NCI-H2107 treated with DMSO at 0.1 percent for 48 hours (cell line): ENCODE measurements at regions not wholly inside any gene's neighbourhood (a gene's known extent, or its start where the extent isn't known, plus 50 kb on each side); places are given as distances from the start of the nearest gene placed in this dataset.
"Not testable (repeated sequence)": the region's sequence is repeated elsewhere in the genome, so short reads cannot be mapped to it uniquely, and the experiment has no call there.

Experiments used
- DNase-seq: peaks from one replicate; lab custom pipeline; 2025; ENCODE audit not compliant: unreplicated experiment; lab: John Stamatoyannopoulos, UW

- DNase-seq, result no peak
These were observed 2286.1 kb upstream of the AGA start for GRCh38 chr4:179728305-179728704.

GRCh38 chr4:179736820-179737219 lies 2294.6 kb upstream of the AGA start:
- DNase-seq, result not testable (repeated sequence)

- DNase-seq, result no peak
These were observed 2296.6 kb upstream of the AGA start for GRCh38 chr4:179738822-179739221.

- DNase-seq, result no peak
These were observed 2305.1 kb upstream of the AGA start for GRCh38 chr4:179747218-179747910.

- no peak for DNase-seq
These were observed 2306.6 kb upstream of the AGA start for GRCh38 chr4:179748837-179749236.

- no peak for DNase-seq
These were observed 2308.1 kb upstream of the AGA start for GRCh38 chr4:179750374-179750773.

GRCh38 chr4:179751669-179752068 lies 2309.4 kb upstream of the AGA start:
- DNase-seq, result no peak

GRCh38 chr4:179755322-179755721 lies 2313.1 kb upstream of the AGA start:
- DNase-seq, result no peak

- no peak for DNase-seq
These were observed 2315.4 kb upstream of the AGA start for GRCh38 chr4:179757641-179758040.

- DNase-seq, result no peak
These were observed 2320.6 kb upstream of the AGA start for GRCh38 chr4:179762840-179763239.

GRCh38 chr4:179766938-179767337 lies 2324.7 kb upstream of the AGA start:
- DNase-seq, result no peak

GRCh38 chr4:179768996-179769395 lies 2326.8 kb upstream of the AGA start:
- DNase-seq, result no peak

- DNase-seq, result no peak
These were observed 2355.5 kb upstream of the AGA start for GRCh38 chr4:179797738-179798137.

- no peak for DNase-seq
These were observed 2361.6 kb upstream of the AGA start for GRCh38 chr4:179803857-179804256.

GRCh38 chr4:179804440-179804839 lies 2362.2 kb upstream of the AGA start:
- DNase-seq, result no peak

- DNase-seq, result no peak
These were observed 2375.1 kb upstream of the AGA start for GRCh38 chr4:179817317-179817716.

GRCh38 chr4:179823342-179823741 lies 2381.1 kb upstream of the AGA start:
- DNase-seq, result no peak

- no peak for DNase-seq
These were observed 2389.0 kb upstream of the AGA start for GRCh38 chr4:179831274-179831673.

- DNase-seq, result no peak
These were observed 2394.2 kb upstream of the AGA start for GRCh38 chr4:179836179-179837075.

GRCh38 chr4:179843370-179843769 lies 2399.8 kb upstream of the TENM3 start:
- DNase-seq, result no peak

GRCh38 chr4:179855469-179855868 lies 2387.7 kb upstream of the TENM3 start:
- no peak for DNase-seq

GRCh38 chr4:179858221-179858620 lies 2385.0 kb upstream of the TENM3 start:
- DNase-seq, result no peak
